ENCODE measurements at regions not wholly inside any gene's neighbourhood (a gene's known extent, or its start where the extent isn't known, plus 50 kb on each side); places are given as distances from the start of the nearest gene placed in this dataset.

- DNase-seq (ENCODE audit: low spot score): no peak
- no peak overlapping the region for H3K4me3 ChIP-seq (ENCODE audit: severe bottlenecking)
- no peaks in the 10 kb centered on the region for H3K36me3 ChIP-seq (ENCODE audit: low read depth)
- H3K9me3 ChIP-seq (ENCODE audit: severe bottlenecking): peaks cover 5% of the 10 kb centered on the region
- no peak for TF ChIP-seq CTCF (IDR thresholded peaks at IDR 0.05; ENCODE audit: poor library complexity, severe bottlenecking)
- peaks cover 9% of the 10 kb centered on the region for H3K4me1 ChIP-seq (ENCODE audit: insufficient read depth, poor library complexity, severe bottlenecking)
- H3K27ac ChIP-seq (ENCODE audit: poor library complexity, severe bottlenecking): no peak overlapping the region
- no peak for ATAC-seq (ENCODE audit: low read depth)
- no peaks in the 10 kb centered on the region for H3K27me3 ChIP-seq (ENCODE audit: insufficient read depth, poor library complexity, severe bottlenecking)
Observed at GRCh38 chr12:89189448-89189847, 162.9 kb downstream of the DUSP6 start.

DNA sequence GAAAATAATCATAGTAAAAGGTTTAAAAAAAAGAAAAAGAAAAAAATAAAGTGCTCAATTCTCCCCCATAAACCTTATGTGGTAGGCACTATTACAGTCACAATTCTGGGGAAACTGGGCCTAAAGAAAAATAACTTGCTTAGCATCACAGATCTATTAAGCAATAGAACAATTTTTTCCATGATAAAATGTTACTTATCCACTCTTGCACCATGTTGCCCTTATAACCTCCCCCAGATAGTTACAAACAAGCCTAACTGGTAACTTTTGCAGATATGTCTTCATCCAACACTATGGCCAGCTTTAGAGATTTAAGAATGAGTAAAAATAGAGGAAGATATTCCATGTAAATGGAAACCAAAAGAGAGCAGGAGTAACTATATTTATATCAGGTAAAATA, 164.8 kb downstream of the DUSP6 start:
- H3K36me3 ChIP-seq (ENCODE audit: low read depth): no peaks in the 10 kb centered on the region
- no peak overlapping the region for H3K27ac ChIP-seq (ENCODE audit: poor library complexity, severe bottlenecking)
- no peaks in the 10 kb centered on the region for H3K27me3 ChIP-seq (ENCODE audit: insufficient read depth, poor library complexity, severe bottlenecking)
- H3K4me1 ChIP-seq (ENCODE audit: insufficient read depth, poor library complexity, severe bottlenecking): peaks cover 25% of the 10 kb centered on the region
- H3K4me3 ChIP-seq (ENCODE audit: severe bottlenecking): no peak overlapping the region
- H3K9me3 ChIP-seq (ENCODE audit: severe bottlenecking): peaks cover 5% of the 10 kb centered on the region
- DNase-seq (ENCODE audit: low spot score) (no peak), ATAC-seq (ENCODE audit: low read depth) (no peak)
- no peak for TF ChIP-seq CTCF (IDR thresholded peaks at IDR 0.05; ENCODE audit: poor library complexity, severe bottlenecking)

GRCh38 chr12:89185889-89186288, 166.4 kb downstream of the DUSP6 start:
- Histone ChIP-seq H3K9me3 (ENCODE audit: severe bottlenecking) (peaks cover 5% of the 10 kb centered on the region), H3K4me3 (ENCODE audit: severe bottlenecking) (no peak overlapping the region), H3K36me3 (ENCODE audit: low read depth) (no peaks in the 10 kb centered on the region), H3K4me1 (ENCODE audit: insufficient read depth, poor library complexity, severe bottlenecking) (peaks cover 41% of the 10 kb centered on the region), H3K27me3 (ENCODE audit: insufficient read depth, poor library complexity, severe bottlenecking) (no peaks in the 10 kb centered on the region), H3K27ac (ENCODE audit: poor library complexity, severe bottlenecking) (no peak overlapping the region)
- TF ChIP-seq CTCF (IDR thresholded peaks at IDR 0.05; ENCODE audit: poor library complexity, severe bottlenecking): no peak
- no peak for DNase-seq (ENCODE audit: low spot score)
- ATAC-seq (ENCODE audit: low read depth): no peak

- no peak for DNase-seq (ENCODE audit: low spot score)
- TF ChIP-seq CTCF (IDR thresholded peaks at IDR 0.05; ENCODE audit: poor library complexity, severe bottlenecking): no peak
- H3K4me3 ChIP-seq (ENCODE audit: severe bottlenecking): no peak overlapping the region
Observed at GRCh38 chr12:89185181-89185580, 167.1 kb downstream of the DUSP6 start.

GRCh38 chr12:89183985-89184435, 168.3 kb downstream of the DUSP6 start:
- H3K27ac ChIP-seq (ENCODE audit: poor library complexity, severe bottlenecking): peak overlapping the region; percentile 31
- ATAC-seq (ENCODE audit: low read depth) (peak; percentile 70), DNase-seq (ENCODE audit: low spot score) (no peak)
- no peaks in the 10 kb centered on the region for H3K9me3 ChIP-seq (ENCODE audit: severe bottlenecking)
- no peak overlapping the region for H3K4me3 ChIP-seq (ENCODE audit: severe bottlenecking)
- H3K4me1 ChIP-seq (ENCODE audit: insufficient read depth, poor library complexity, severe bottlenecking): peaks cover 57% of the 10 kb centered on the region
- no peak for TF ChIP-seq CTCF (IDR thresholded peaks at IDR 0.05; ENCODE audit: poor library complexity, severe bottlenecking)
- H3K27me3 ChIP-seq (ENCODE audit: insufficient read depth, poor library complexity, severe bottlenecking): no peaks in the 10 kb centered on the region
- H3K36me3 ChIP-seq (ENCODE audit: low read depth): no peaks in the 10 kb centered on the region

More at GRCh38 chr12:89185181-89185580, 167.1 kb downstream of the DUSP6 start:
- Histone ChIP-seq H3K27ac (ENCODE audit: poor library complexity, severe bottlenecking) (no peak overlapping the region), H3K36me3 (ENCODE audit: low read depth) (no peaks in the 10 kb centered on the region), H3K9me3 (ENCODE audit: severe bottlenecking) (peaks cover 5% of the 10 kb centered on the region), H3K27me3 (ENCODE audit: insufficient read depth, poor library complexity, severe bottlenecking) (no peaks in the 10 kb centered on the region), H3K4me1 (ENCODE audit: insufficient read depth, poor library complexity, severe bottlenecking) (peaks cover 48% of the 10 kb centered on the region)
- no peak for ATAC-seq (ENCODE audit: low read depth)
